ENCODE measurements at regions not wholly inside any gene's neighbourhood (a gene's known extent, or its start where the extent isn't known, plus 50 kb on each side); places are given as distances from the start of the nearest gene placed in this dataset.

DNA sequence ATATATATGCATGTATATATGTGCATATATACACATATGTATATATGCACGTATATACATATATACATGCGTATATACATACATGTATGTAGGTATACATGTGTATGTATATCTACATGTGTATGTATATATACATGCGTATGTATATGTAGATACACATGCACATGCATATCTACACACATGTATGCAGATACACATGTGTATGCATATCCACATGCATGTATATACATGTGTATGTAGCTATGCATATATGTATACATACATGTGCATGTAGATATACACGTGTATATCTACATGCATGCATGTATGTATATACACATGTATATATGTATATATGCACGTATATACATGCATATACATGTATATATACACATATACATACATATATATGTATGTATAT lies 95.8 kb upstream of the STEAP4 start:
- DNase-seq = no peak

- no peak for DNase-seq
These were observed 94.4 kb upstream of the STEAP4 start for GRCh38 chr7:88401009-88401623.

DNA sequence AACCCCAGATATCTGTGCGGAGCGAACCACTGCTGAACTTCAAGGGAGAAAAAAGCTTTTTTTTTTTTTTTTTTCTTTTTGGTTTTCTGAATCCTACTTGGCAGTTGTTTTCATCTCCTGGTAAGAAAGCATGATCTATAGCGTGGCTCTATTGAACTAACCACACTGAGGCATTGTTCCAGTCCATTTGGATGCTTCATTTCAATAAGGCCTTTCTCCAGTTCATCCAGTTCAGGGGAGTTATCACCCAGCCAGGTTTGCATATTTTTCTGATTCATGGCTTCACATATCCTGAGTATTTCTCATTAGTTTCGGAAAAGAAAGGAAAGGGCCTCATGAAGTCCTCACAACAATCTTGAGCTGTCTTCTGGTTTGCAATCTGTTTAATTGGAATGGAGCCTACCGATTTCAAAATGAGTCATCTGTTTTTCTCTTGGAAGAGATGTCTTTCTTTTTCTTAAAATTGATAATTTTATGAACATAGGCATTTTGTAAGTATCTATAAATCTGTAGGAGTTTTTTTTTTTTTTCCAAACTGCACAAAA lies 93.1 kb upstream of the STEAP4 start:
- DNase-seq = no peak

DNA sequence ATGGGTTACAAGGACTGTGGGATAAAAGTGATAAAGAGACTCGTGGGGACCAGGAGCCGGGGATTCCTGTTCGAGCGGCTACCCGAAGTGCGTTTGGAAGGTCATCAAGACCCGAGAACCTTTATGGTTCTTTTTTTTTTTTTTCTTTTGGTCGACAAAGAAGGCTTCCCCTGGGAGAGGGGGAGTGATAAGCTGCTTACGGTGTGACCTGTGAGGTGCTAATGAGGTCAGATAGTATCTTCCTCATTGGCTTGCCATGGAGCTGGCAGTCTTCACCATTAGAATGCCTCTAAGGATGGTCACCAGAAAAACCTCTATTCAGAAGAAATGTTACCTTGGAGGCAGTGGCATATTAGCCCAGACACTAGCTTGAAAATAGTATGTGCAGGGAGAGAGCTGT lies 92.3 kb upstream of the STEAP4 start:
- DNase-seq = no peak

- no peak for DNase-seq
These were observed 91.8 kb upstream of the STEAP4 start for GRCh38 chr7:88398459-88398858.

- no peak for DNase-seq
These were observed 90.2 kb upstream of the STEAP4 start for GRCh38 chr7:88396948-88397322.

- DNase-seq = no peak
These were observed 89.7 kb upstream of the STEAP4 start for GRCh38 chr7:88396295-88396947.

- DNase-seq = no peak
These were observed 89.0 kb upstream of the STEAP4 start for GRCh38 chr7:88395715-88396114.

DNA sequence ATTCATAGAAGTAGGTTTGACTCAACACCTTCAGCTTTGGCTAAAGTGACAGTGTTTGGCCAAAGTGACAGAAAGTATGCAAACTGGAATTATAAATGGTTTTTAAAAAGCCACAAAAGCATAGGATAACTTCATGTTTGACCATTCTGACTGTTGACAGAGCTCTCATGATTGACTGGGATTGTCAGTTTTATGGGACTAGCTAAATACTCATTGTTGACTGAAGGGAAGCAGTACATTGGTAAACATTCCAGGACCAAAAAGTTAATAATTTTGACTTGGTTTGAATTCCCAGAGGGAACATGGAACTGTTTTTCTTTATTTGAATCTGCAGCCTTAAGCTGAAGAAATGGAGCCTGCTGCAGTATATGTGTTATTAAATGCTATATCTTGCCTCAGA lies 84.6 kb upstream of the STEAP4 start:
- no peak for DNase-seq

GRCh38 chr7:88387368-88387767 lies 80.7 kb upstream of the STEAP4 start:
- no peak for DNase-seq

DNA sequence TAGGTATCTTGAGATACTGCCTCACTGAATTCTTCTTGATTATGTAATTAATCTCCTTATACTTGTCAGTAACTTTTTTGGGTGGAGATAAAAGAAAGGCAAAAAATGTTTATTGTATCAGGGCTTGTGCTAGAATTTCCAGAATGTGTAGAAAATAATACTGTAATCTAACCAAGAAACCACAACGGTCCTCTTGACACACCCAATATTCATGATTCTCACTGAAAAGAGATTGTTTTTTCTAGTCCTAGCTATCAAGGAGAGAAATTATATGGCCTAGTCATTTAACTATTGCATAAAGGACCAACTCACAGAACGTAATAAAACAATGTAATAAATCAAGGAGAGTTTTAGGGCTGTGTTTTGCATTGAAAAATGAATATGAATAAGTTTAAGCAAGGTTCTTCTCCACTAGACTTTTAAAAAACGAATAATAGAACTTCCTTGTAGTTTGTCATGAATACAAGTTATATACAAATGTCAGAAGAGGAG lies 80.0 kb upstream of the STEAP4 start:
- no peak for DNase-seq

GRCh38 chr7:88377434-88377833 lies 70.7 kb upstream of the STEAP4 start:
- DNase-seq = no peak

DNA sequence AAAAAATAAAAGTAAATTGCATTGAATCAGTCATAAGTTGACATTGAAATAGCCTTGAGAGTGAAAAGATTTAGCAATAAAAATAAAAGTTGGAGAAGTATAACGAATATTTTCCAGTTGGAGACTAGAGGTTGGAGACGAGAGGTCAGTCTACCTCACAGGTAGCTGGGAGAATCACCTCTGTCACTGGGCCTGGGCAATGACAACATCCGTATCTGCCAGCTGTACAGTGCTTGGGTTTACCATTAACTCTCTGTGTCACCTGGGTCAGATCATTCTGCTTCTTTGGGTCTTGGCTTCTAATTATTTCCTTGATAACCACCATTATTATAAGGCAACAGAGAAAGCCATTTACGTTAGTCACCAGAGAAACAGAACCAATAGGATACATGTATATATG lies 62.0 kb upstream of the STEAP4 start:
- no peak for DNase-seq

- DNase-seq = no peak
These were observed 60.2 kb upstream of the STEAP4 start for GRCh38 chr7:88366845-88367244.

DNA sequence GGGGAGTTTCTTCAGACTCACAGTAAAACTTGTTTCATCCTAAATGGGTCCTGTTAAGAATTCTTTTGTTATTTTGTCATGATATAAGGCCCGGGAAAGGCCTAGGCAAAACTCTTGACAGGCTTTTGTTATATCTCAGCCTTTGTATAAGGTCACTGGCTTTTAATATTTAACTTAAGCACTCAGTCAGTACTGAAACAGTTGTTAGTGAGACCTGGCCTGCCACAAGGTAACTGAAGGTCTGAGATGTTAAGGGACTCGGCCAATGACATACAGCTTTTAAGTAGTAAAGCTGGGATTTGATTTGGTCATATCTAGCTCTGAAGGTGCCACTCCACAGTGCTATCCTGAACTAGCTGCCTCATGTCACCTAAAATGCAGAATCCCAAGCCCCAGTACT lies 57.2 kb upstream of the STEAP4 start:
- DNase-seq = no peak

DNA sequence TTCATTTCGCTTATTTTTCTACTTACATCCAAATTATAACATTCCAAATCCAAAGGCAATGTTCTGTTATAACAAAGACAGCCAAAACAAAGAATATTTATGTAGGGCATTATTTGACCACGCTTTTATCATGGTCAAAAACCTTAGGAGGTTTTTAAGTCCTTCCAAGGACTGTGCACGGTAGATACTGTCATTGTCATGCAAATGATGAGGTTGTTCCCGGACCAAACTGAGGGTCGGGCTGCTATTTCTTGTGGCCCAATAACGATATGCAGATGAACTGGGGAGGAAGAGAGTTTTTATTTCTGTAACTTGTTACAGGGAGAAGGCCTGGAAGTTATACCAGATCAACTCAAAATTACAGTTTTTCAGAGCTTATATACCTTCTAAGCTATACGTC lies 56.6 kb upstream of the STEAP4 start:
- no peak for DNase-seq

DNA sequence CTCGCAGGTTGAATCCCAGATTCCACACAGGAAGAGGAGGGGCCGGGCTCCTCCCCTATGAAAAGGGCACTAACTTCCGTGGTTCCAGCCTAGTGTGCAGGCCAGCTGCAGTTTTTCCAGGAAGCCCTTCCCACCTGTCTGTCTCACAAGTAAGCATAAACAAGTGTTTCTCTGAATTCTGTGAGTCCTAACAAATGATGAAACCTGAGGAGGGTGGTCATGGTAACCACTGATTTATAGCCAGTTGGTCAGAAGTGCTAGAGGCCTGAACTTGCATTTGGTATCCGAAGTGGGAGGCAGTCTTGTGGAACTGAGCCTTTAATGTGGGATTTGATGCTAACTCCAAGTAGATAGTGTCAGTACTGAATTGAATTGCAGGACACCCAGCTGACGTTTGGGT lies 54.7 kb upstream of the STEAP4 start:
- DNase-seq = no peak

DNA sequence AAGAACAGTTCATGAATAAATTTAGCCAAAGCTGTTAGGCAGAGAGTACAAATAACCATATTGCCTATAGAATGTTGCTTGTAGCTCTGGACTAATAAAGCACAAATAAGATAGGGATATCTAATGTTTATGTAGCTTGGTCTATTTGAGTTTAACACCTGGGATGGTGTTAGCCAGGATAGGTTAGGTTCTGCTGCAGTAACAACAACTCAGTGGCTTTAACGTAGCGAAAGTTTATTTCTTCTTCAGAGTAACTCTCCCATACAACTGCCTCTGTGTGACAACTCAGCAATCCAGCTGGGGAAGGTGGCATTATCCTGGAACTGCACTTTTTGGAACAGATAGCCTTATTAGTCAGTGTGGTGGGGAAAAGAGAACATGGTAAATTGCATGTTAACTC lies 52.2 kb upstream of the STEAP4 start:
- DNase-seq = no peak

DNA sequence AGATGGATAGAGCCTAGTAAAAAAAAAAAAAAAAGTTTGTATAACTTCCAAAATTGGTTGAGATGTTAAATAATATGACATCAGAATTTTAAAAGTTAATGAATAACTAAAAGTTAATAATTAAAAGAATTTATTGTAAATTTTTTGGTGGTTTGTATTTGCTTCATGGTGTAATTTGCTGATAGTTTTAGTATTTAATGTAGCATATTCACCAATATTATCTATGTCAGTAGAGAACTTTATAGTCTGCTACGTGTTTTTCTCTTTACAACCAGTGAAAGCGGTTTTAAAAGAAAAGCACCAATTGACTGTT lies 51.8 kb upstream of the STEAP4 start:
- no peak for DNase-seq

- no peak for DNase-seq
These were observed 51.3 kb upstream of the STEAP4 start for GRCh38 chr7:88357781-88358525.

- no peak for DNase-seq
These were observed 50.6 kb upstream of the STEAP4 start for GRCh38 chr7:88357294-88357693.
